Tibial artery (tissue), 4 donors: ENCODE measurements at regions not wholly inside any gene's neighbourhood (a gene's known extent, or its start where the extent isn't known, plus 50 kb on each side); places are given as distances from the start of the nearest gene placed in this dataset.

Experiments used
- DNase-seq, 2 donors: peaks; one replicate each; pipeline ENCODE4 v3.0.0-alpha.2; 2019
- H3K27ac ChIP-seq, 2 donors: fragments of 200-600 bp; sonication (generic) in 1 of 2; 1 replicate in 1 of 2; 2 replicates in 1 of 2; pipeline ENCODE4 v1.5.1; 2018 to 2019; ENCODE audit warnings: mild to moderate bottlenecking in 1 of 2
- H3K27me3 ChIP-seq, 2 donors: fragments of 200-600 bp; sonication (generic) in 1 of 2; one replicate each; pipeline versions ENCODE4 v1.5.1 to v1.6.0; 2016 to 2019
- H3K36me3 ChIP-seq, 3 donors: fragments of 200-600 bp; sonication (generic) in 2 of 3; one replicate each; pipeline ENCODE4 v1.5.1; 2016 to 2019; ENCODE audit warnings: mild to moderate bottlenecking in 2 of 3
- H3K4me1 ChIP-seq, 4 donors: fragments of 200-600 bp; sonication (generic) in 2 of 4; 1 replicate in 3 of 4; 2 replicates in 1 of 4; pipeline ENCODE4 v1.5.1; 2016 to 2019
- H3K4me3 ChIP-seq, 2 donors: fragments of 200-600 bp; sonication (generic) in 1 of 2; 1 replicate in 1 of 2; 2 replicates in 1 of 2; pipeline ENCODE4 v1.5.1; 2018 to 2019; ENCODE audit warnings: mild to moderate bottlenecking in 2 of 2
- H3K9me3 ChIP-seq, 3 donors: fragments of 200-600 bp; sonication (generic) in 1 of 3; one replicate each; pipeline ENCODE4 v1.5.1; 2016 to 2019
- intact Hi-C: fragments of 100-400 bp; cut with DNase I; formaldehyde crosslinking; loops from one replicate; pipeline ENCODE4 v1.15.0; 2023; ENCODE audit warnings: low total_unique reads
- TF ChIP-seq, protein P1 (sequence below), 2 experiments: fragments of 200-600 bp in 1 of 2; fragments of 450-650 bp in 1 of 2; IDR thresholded peaks; one replicate each; pipeline ENCODE4 v1.5.1; 2017 to 2019; ENCODE audit warnings: antibody characterized with exemption in 2 of 2, mild to moderate bottlenecking in 1 of 2, moderate library complexity in 1 of 2

DNA sequence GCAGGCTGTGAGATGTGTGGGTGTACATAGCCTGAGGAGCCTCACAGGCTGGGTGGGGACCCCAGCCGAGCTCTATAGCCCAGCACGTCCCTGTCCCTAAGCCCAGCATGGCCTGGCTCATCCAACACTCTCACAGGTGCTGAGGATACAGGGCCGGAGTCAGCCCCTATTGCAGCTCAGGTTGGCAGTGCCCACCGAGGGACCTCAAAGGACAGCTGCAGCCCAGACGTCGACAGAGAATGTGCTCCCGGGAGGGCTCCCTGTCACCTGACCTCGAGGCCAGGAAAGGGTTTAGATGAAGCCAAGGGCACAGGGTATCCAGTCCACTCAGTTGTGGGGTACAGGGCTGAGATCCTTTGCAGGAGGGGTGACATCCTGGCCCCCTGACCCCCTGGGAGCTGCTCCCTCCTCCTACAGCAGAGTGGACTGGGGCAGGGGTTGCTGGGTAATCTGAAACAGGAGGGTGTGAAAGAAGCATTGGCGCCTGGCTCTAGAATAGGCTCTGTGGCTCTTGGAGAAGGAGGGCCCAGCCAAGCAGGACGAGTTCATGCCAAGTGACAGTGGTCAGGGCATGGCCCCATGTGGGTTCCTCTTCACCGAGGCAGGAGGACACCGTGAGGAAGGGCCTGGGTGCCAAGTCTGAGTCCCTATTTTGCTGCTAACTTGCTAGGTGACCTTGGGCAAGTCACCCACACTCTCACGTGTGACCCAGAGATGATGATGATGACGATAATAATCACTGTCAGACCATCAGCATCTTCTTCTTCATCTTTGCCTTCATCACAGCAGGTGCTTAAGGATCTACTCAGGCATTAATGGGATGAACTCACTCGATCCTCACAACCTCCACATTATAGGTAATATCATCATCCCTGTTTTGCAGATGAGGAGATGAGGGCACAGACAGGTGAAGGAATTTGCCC lies 68.0 kb downstream of the RMI2 start:
- Histone ChIP-seq H3K27me3 (no peaks in the 10 kb centered on the region), H3K4me3 (no peak overlapping the region), H3K9me3 (no peaks in the 10 kb centered on the region), H3K36me3 (no peaks in the 10 kb centered on the region), H3K4me1 (peaks cover 0 to 14% (median 10%) of the 10 kb centered on the region in 4 donors), H3K27ac (no peak overlapping the region)
- intact Hi-C loops, result no loop called here
- no peak for DNase-seq
- TF ChIP-seq, protein P1, sequence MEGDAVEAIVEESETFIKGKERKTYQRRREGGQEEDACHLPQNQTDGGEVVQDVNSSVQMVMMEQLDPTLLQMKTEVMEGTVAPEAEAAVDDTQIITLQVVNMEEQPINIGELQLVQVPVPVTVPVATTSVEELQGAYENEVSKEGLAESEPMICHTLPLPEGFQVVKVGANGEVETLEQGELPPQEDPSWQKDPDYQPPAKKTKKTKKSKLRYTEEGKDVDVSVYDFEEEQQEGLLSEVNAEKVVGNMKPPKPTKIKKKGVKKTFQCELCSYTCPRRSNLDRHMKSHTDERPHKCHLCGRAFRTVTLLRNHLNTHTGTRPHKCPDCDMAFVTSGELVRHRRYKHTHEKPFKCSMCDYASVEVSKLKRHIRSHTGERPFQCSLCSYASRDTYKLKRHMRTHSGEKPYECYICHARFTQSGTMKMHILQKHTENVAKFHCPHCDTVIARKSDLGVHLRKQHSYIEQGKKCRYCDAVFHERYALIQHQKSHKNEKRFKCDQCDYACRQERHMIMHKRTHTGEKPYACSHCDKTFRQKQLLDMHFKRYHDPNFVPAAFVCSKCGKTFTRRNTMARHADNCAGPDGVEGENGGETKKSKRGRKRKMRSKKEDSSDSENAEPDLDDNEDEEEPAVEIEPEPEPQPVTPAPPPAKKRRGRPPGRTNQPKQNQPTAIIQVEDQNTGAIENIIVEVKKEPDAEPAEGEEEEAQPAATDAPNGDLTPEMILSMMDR (IDR thresholded peaks at IDR 0.05), result no peak

DNA sequence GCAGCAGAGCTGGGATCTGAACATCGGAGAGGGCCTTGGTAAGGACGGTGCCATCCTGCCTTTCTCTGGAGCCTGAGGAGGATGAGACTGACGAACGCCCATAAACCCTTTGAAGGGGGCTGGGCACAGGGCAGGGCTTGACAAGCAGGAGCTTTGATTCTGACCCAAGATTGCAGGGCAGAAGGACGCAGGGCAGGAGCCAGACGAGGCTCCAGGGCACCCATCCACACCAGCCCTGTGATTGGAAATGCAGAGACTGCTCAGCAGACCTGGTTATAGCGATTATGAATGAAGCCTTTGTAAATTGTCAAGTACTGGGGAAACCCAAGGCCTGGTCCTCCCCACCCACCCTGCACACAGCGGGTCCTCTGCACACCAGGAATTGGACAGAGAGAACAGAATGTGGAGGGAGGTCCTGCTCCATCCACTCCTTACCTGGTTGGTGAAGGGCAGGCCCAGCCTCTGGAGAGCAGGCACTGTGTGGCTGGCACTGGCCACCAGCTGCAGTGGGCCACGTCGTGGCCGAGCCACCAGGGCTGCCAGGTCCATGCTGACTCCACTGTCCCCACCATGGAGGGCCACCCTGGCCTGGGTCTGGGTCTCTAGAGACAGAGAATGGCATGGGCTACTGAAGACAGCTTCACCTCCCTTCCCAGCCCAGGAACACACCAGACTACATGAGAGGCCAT lies 68.8 kb downstream of the RMI2 start:
- intact Hi-C loops, result no loop called here
- H3K27me3 ChIP-seq, result no peaks in the 10 kb centered on the region
- H3K9me3 ChIP-seq, result no peaks in the 10 kb centered on the region
- H3K4me3 ChIP-seq, result no peak overlapping the region
- H3K27ac ChIP-seq, result no peak overlapping the region
- H3K36me3 ChIP-seq, result no peaks in the 10 kb centered on the region
- peaks cover 0 to 14% (median 10%) of the 10 kb centered on the region in 4 donors for H3K4me1 ChIP-seq
- TF ChIP-seq, protein P1 (IDR thresholded peaks at IDR 0.05), result no peak
- DNase-seq, result no peak

DNA sequence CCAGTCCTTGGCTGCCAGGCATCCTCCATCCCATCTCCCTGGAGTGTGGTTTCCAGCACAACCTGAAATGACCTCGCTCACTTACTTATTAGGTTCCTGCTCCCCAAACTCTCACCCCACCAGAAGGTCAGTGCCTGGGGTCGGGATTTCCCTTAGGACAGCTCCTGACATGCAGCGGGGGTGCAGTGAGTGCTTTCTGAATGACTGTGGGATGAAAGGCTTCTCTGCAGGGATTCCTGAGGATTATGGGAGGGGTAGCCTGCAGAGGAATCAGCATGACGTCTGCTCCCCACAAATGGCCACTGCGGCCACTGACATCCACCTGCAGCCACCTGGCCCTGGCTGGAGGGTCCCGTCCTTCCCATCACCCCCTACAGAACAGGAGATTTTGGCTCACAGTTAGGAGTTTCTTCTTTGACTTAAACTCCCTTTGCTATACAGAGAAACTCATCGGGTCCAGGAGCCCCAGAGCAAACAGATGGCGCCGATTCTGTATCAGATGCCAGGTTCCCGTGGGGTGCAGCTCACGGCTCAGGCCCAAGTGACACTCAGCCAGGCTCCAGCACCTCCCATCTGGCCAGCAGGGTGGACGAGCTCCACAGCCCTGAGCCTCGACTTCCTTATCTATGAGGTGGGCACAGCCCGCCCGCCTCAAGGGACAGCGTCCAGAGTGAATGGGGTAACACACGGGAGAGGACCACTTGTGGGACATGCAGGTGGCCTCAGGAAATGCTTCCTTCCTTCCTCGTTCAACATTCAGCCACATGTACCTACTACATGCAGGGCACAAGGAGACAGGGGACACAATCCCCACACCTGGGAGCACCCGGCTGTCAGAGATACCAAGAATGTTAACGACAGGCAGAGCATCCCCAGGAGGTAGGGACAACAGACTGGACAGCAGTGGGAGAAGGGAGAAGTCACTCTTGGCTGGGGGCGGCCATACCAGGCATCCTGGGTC lies 69.8 kb downstream of the RMI2 start:
- Histone ChIP-seq H3K4me3 (no peak overlapping the region), H3K27ac (no peak overlapping the region), H3K4me1 (peaks cover 0 to 14% (median 10%) of the 10 kb centered on the region in 4 donors), H3K9me3 (no peaks in the 10 kb centered on the region), H3K27me3 (no peaks in the 10 kb centered on the region), H3K36me3 (no peaks in the 10 kb centered on the region)
- DNase-seq, result no peak
- intact Hi-C loops, result loop anchor here (5.0 kb wide), 1 partner anchor 72 kb away; no protein-coding TSS in a partner anchor
- TF ChIP-seq, protein P1 (IDR thresholded peaks at IDR 0.05), result no peak

DNA sequence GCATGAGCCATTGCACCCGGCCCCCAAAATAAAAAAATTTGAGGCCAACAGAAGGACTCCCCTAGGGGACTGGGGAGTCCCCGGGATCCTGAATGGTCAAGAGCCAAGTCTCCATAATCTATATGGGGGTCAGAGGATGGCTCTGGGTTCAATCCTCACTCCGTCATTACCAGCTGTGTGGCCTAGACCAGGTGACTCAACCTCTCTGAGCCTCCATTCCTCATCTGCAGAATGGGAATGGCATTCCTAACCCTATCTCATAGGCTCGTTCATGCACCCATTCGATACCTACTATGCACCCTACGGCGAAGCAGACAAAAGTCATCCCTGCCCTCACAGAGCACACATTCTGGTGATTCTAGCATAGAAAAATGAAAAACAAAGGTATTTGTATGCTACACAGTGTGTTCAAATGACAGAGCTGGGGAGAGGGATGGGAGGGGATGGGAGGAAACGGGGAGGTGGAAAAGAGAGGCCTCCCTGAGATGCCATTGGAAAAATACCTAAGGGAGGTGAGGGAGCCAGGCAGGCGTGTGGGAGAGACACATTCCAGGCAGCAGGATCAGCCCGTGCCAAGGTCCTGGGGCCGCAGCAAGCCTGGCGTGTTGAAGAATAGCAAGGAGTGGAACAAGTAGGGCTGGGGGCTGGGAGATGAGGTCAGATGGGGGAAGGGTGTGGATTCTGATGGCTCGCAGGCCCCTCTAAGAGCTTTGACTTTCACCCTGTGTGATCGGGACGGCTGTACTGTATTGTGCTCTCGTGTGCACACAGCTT lies 71.2 kb downstream of the RMI2 start:
- H3K36me3 ChIP-seq, result no peaks in the 10 kb centered on the region
- intact Hi-C loops, result loop anchor here (5.0 kb wide), 1 partner anchor 71 kb away; no protein-coding TSS in a partner anchor
- H3K4me3 ChIP-seq, result no peak overlapping the region
- H3K27ac ChIP-seq, result no peak overlapping the region
- H3K4me1 ChIP-seq, result peaks cover 0 to 5% (median 1%) of the 10 kb centered on the region in 4 donors
- H3K9me3 ChIP-seq, result no peaks in the 10 kb centered on the region
- no peaks in the 10 kb centered on the region for H3K27me3 ChIP-seq
- DNase-seq, result no peak
- TF ChIP-seq, protein P1 (IDR thresholded peaks at IDR 0.05), result no peak
